ENCODE measurements at regions not wholly inside any gene's neighbourhood (a gene's known extent, or its start where the extent isn't known, plus 50 kb on each side); places are given as distances from the start of the nearest gene placed in this dataset.

- H3K9me3 Mint-ChIP-seq, result no peaks in the 10 kb centered on the region
- POLR2A ChIA-PET, result no interaction called here
- CTCF ChIA-PET, result no interaction called here
- no peak for TF ChIP-seq CTCF (IDR thresholded peaks at IDR 0.05)
- no peaks in the 10 kb centered on the region for H3K36me3 Mint-ChIP-seq (ENCODE audit: low read depth)
- intact Hi-C loops (cut with micrococcal nuclease), result no loop called here
- H3K27ac Mint-ChIP-seq, result no peak overlapping the region
- H3K4me3 Mint-ChIP-seq, result no peak overlapping the region
- no peaks in the 10 kb centered on the region for H3K27me3 Mint-ChIP-seq
- no peaks in the 10 kb centered on the region for H3K4me1 Mint-ChIP-seq (ENCODE audit: low read depth)
- DNase-seq, result no peak
- no peak for ATAC-seq
Observed at GRCh38 chr4:24241511-24241910, 342.8 kb downstream of the DHX15 start.

- POLR2A ChIA-PET, result no interaction called here
- intact Hi-C loops (cut with micrococcal nuclease), result no loop called here
- H3K27me3 Mint-ChIP-seq, result no peaks in the 10 kb centered on the region
Observed at GRCh38 chr4:24240655-24241054, 343.7 kb downstream of the DHX15 start.

GRCh38 chr4:24237709-24238108 is 346.6 kb downstream of the DHX15 start:
- Mint-ChIP-seq H3K9me3 (no peaks in the 10 kb centered on the region), H3K27ac (no peak overlapping the region), H3K4me3 (no peak overlapping the region)

More at GRCh38 chr4:24240655-24241054, 343.7 kb downstream of the DHX15 start:
- ATAC-seq (no peak), DNase-seq (no peak)
- CTCF ChIA-PET, result no interaction called here
- Mint-ChIP-seq H3K36me3 (ENCODE audit: low read depth) (no peaks in the 10 kb centered on the region), H3K27ac (no peak overlapping the region), H3K9me3 (no peaks in the 10 kb centered on the region), H3K4me1 (ENCODE audit: low read depth) (no peaks in the 10 kb centered on the region), H3K4me3 (no peak overlapping the region)
- TF ChIP-seq CTCF (IDR thresholded peaks at IDR 0.05), result no peak

GRCh38 chr4:24236532-24236931 is 346.7 kb upstream of the PPARGC1A start:
- ChIA-PET POLR2A (no interaction called here), CTCF (no interaction called here)
- H3K27ac Mint-ChIP-seq, result no peak overlapping the region
- ATAC-seq (no peak), DNase-seq (no peak)
- no peaks in the 10 kb centered on the region for H3K9me3 Mint-ChIP-seq
- TF ChIP-seq CTCF (IDR thresholded peaks at IDR 0.05), result no peak
- no peak overlapping the region for H3K4me3 Mint-ChIP-seq
- no peaks in the 10 kb centered on the region for H3K36me3 Mint-ChIP-seq (ENCODE audit: low read depth)
- H3K4me1 Mint-ChIP-seq (ENCODE audit: low read depth), result no peaks in the 10 kb centered on the region
- H3K27me3 Mint-ChIP-seq, result no peaks in the 10 kb centered on the region
- intact Hi-C loops (cut with micrococcal nuclease), result no loop called here

More at GRCh38 chr4:24237709-24238108, 346.6 kb downstream of the DHX15 start:
- CTCF ChIA-PET, result no interaction called here
- intact Hi-C loops (cut with micrococcal nuclease), result no loop called here
- DNase-seq (no peak), ATAC-seq (no peak)
- Mint-ChIP-seq H3K27me3 (no peaks in the 10 kb centered on the region), H3K36me3 (ENCODE audit: low read depth) (no peaks in the 10 kb centered on the region), H3K4me1 (ENCODE audit: low read depth) (no peaks in the 10 kb centered on the region)
- POLR2A ChIA-PET, result no interaction called here
- no peak for TF ChIP-seq CTCF (IDR thresholded peaks at IDR 0.05)

- ChIA-PET POLR2A (no interaction called here), CTCF (no interaction called here)
- DNase-seq (no peak), ATAC-seq (no peak)
- H3K9me3 Mint-ChIP-seq, result no peaks in the 10 kb centered on the region
- intact Hi-C loops (cut with micrococcal nuclease), result no loop called here
- H3K4me3 Mint-ChIP-seq, result no peak overlapping the region
- H3K4me1 Mint-ChIP-seq (ENCODE audit: low read depth), result no peaks in the 10 kb centered on the region
- no peak overlapping the region for H3K27ac Mint-ChIP-seq
- no peaks in the 10 kb centered on the region for H3K36me3 Mint-ChIP-seq (ENCODE audit: low read depth)
- TF ChIP-seq CTCF (IDR thresholded peaks at IDR 0.05), result no peak
- H3K27me3 Mint-ChIP-seq, result no peaks in the 10 kb centered on the region
Observed at GRCh38 chr4:24236120-24236519, 346.3 kb upstream of the PPARGC1A start.
